H1 (cell line): ENCODE measurements at regions not wholly inside any gene's neighbourhood (a gene's known extent, or its start where the extent isn't known, plus 50 kb on each side); places are given as distances from the start of the nearest gene placed in this dataset.

Experiments used
- CTCF ChIA-PET: fragments of 300-600 bp; sonication (Branson Sonifier 250); formaldehyde crosslinking; loops from one replicate; lab custom pipeline; 2021; ENCODE audit not compliant: partially characterized antibody; lab: Charles Lee
- POLR2A ChIA-PET: fragments of 300-600 bp; sonication (Branson Sonifier 250); formaldehyde crosslinking; loops from one replicate; lab custom pipeline; 2021; ENCODE audit warnings: inconsistent platforms; ENCODE audit not compliant: partially characterized antibody; lab: Charles Lee
- DNase-seq, 2 experiments: peaks; one replicate each; pipeline versions ENCODE4 v3.0.0 to v3.0.0-alpha.2; 2010 to 2022; ENCODE audit warnings: low spot score in 2 of 2, low read depth in 1 of 2, mixed read lengths in 1 of 2
- FAIRE-seq: peaks from 2 replicates; lab custom pipeline; 2011; peaks lifted over from hg19 to GRCh38; lab: Jason Lieb, UNC
- H2AFZ ChIP-seq: 2 replicates; pipeline ENCODE4 v1.8.1; 2012; ENCODE audit warnings: low read length, inconsistent platforms
- H2AK5ac ChIP-seq: 2 replicates; pipeline ENCODE4 v1.6.1; 2013; ENCODE audit warnings: low read depth, low read length
- H2BK120ac ChIP-seq: replicated peaks from 2 replicates; pipeline ENCODE3; 2013; ENCODE audit warnings: low read depth, low read length, inconsistent platforms
- H2BK12ac ChIP-seq: 2 replicates; pipeline ENCODE4 v1.6.1; 2013; ENCODE audit warnings: low read depth, low read length
- H2BK15ac ChIP-seq: 2 replicates; pipeline ENCODE4 v1.6.1; 2013; ENCODE audit warnings: low read length
- H2BK20ac ChIP-seq: 2 replicates; pipeline ENCODE4 v1.6.1; 2013; ENCODE audit warnings: low read length
- H2BK5ac ChIP-seq: 2 replicates; pipeline ENCODE4 v1.6.1; 2013; ENCODE audit warnings: low read depth, low read length
- H3K14ac ChIP-seq: 2 replicates; pipeline ENCODE4 v1.6.1; 2013; ENCODE audit warnings: inconsistent platforms; ENCODE audit not compliant: insufficient read length
- H3K18ac ChIP-seq: 2 replicates; pipeline ENCODE4 v1.6.1; 2013; ENCODE audit warnings: low read length; ENCODE audit errors: extremely low read depth
- H3K23ac ChIP-seq: 2 replicates; pipeline ENCODE4 v1.6.1; 2013; ENCODE audit warnings: inconsistent platforms; ENCODE audit not compliant: insufficient read length
- H3K23me2 ChIP-seq: 2 replicates; pipeline ENCODE4 v1.6.1; 2013; ENCODE audit warnings: low read depth, low read length
- H3K27ac ChIP-seq: 2 replicates; pipeline ENCODE4 v1.6.1; 2011; ENCODE audit warnings: low read depth, low read length, inconsistent platforms
- H3K27me3 ChIP-seq, 4 experiments: replicated peaks in 1 of 4; 1 replicate in 1 of 4; 2 replicates in 3 of 4; pipeline versions ENCODE4 v1.6.1 to v1.8.1; 2011 to 2013; ENCODE audit warnings: low read length in 3 of 4, mild to moderate bottlenecking in 3 of 4, inconsistent platforms in 2 of 4, mixed read lengths in 2 of 4, moderate library complexity in 1 of 4; ENCODE audit not compliant: control insufficient read depth in 3 of 4, insufficient read depth in 3 of 4; ENCODE audit errors: extremely low read depth in 1 of 4
- H3K36me3 ChIP-seq, 4 experiments: 2 replicates each; pipeline versions ENCODE4 v1.6.1 to v1.8.1; 2011 to 2013; ENCODE audit warnings: mild to moderate bottlenecking in 4 of 4, low read length in 3 of 4, moderate library complexity in 2 of 4, control low read depth in 1 of 4, inconsistent platforms in 1 of 4; ENCODE audit not compliant: insufficient read depth in 4 of 4, control insufficient read depth in 2 of 4
- H3K4ac ChIP-seq: replicated peaks from 2 replicates; pipeline ENCODE3; 2013; ENCODE audit warnings: low read length, low read depth, mixed read lengths, inconsistent platforms; ENCODE audit not compliant: insufficient read length
- H3K4me1 ChIP-seq, 4 experiments: replicated peaks in 1 of 4; 1 replicate in 1 of 4; 2 replicates in 3 of 4; pipeline versions ENCODE4 v1.6.1 to v1.8.1; 2011 to 2013; ENCODE audit warnings: low read length in 3 of 4, inconsistent platforms in 2 of 4, mixed read lengths in 1 of 4; ENCODE audit not compliant: insufficient read depth in 4 of 4, control insufficient read depth in 3 of 4
- H3K4me2 ChIP-seq, 2 experiments: 2 replicates each; pipeline versions ENCODE4 v1.6.1 to v1.8.1; 2011 to 2013; ENCODE audit warnings: low read depth in 2 of 2, low read length in 2 of 2, control low read depth in 1 of 2, inconsistent platforms in 1 of 2, mild to moderate bottlenecking in 1 of 2; ENCODE audit not compliant: insufficient read depth in 1 of 2
- H3K4me3 ChIP-seq, 4 experiments: fragments of 200-600, 300-600 bp in 1 of 4; sonication (generic), shearing (Covaris generic), sonication (Bioruptor Twin) in 1 of 4; 2 replicates each; pipeline versions ENCODE4 v1.5.1 to v1.8.1; 2011 to 2016; ENCODE audit warnings: low read length in 4 of 4, low read depth in 3 of 4, control low read depth in 2 of 4, inconsistent platforms in 2 of 4, mild to moderate bottlenecking in 2 of 4, mixed read lengths in 1 of 4, moderate library complexity in 1 of 4; ENCODE audit not compliant: insufficient read depth in 2 of 4; ENCODE audit errors: extremely low read depth in 1 of 4
- H3K56ac ChIP-seq: replicated peaks from 2 replicates; pipeline ENCODE3; 2013; ENCODE audit warnings: low read depth, mild to moderate bottlenecking, mixed read lengths, low read length, inconsistent platforms; ENCODE audit not compliant: insufficient read length
- H3K79me1 ChIP-seq: 2 replicates; pipeline ENCODE4 v1.6.1; 2013; ENCODE audit warnings: low read depth, low read length, control low read depth
- H3K79me2 ChIP-seq, 2 experiments: 2 replicates each; pipeline versions ENCODE4 v1.6.1 to v1.8.1; 2012 to 2013; ENCODE audit warnings: low read length in 2 of 2, mild to moderate bottlenecking in 2 of 2, inconsistent platforms in 1 of 2; ENCODE audit not compliant: insufficient read depth in 2 of 2, control insufficient read depth in 1 of 2
- H3K9ac ChIP-seq, 4 experiments: replicated peaks in 1 of 4; 1 replicate in 1 of 4; 2 replicates in 3 of 4; pipeline versions ENCODE4 v1.6.1 to v1.8.1; 2011 to 2013; ENCODE audit warnings: low read depth in 3 of 4, low read length in 3 of 4, control low read depth in 2 of 4, mild to moderate bottlenecking in 2 of 4, moderate library complexity in 2 of 4, inconsistent platforms in 1 of 4; ENCODE audit errors: extremely low read depth in 1 of 4
- H3K9me3 ChIP-seq, 2 experiments: 2 replicates each; pipeline versions ENCODE4 v1.6.1 to v1.8.1; 2012 to 2013; ENCODE audit warnings: mild to moderate bottlenecking in 2 of 2, moderate library complexity in 2 of 2, control low read depth in 1 of 2, inconsistent platforms in 1 of 2, low read depth in 1 of 2, low read length in 1 of 2, mixed read lengths in 1 of 2; ENCODE audit not compliant: insufficient read depth in 2 of 2
- H4K20me1 ChIP-seq, 2 experiments: replicated peaks in 1 of 2; 2 replicates each; pipeline versions ENCODE3 to v1.8.1; 2011 to 2013; ENCODE audit warnings: inconsistent platforms in 2 of 2, low read length in 2 of 2, mild to moderate bottlenecking in 1 of 2; ENCODE audit not compliant: insufficient read depth in 2 of 2, control insufficient read depth in 1 of 2
- H4K5ac ChIP-seq: 2 replicates; pipeline ENCODE4 v1.6.1; 2013; ENCODE audit warnings: low read length, low read depth, mixed read lengths, inconsistent platforms; ENCODE audit not compliant: insufficient read length
- H4K8ac ChIP-seq: 2 replicates; pipeline ENCODE4 v1.8.0; 2013; ENCODE audit warnings: mild to moderate bottlenecking, moderate library complexity, low read length, inconsistent platforms; ENCODE audit not compliant: insufficient read depth; ENCODE audit errors: extremely low read depth
- H4K91ac ChIP-seq: replicated peaks from 2 replicates; pipeline ENCODE3; 2013; ENCODE audit warnings: low read length, mixed read lengths, inconsistent platforms; ENCODE audit not compliant: insufficient read length
- CBX8 ChIP-seq: fragments of 300-800, 300-1000 bp; sonication (generic); IDR thresholded peaks from 2 replicates; pipeline ENCODE4 v1.7.1; 2016; ENCODE audit warnings: low read depth, low read length, borderline replicate concordance
- CTBP2 ChIP-seq: IDR thresholded peaks from 2 replicates; pipeline ENCODE4 v1.7.0; 2011; ENCODE audit warnings: borderline replicate concordance, mild to moderate bottlenecking, moderate library complexity, mixed read lengths, low read length; ENCODE audit not compliant: insufficient read depth, insufficient read length
- GABPA ChIP-seq: IDR thresholded peaks from 2 replicates; pipeline ENCODE4 v1.6.1; 2011; ENCODE audit warnings: mild to moderate bottlenecking, low read length, moderate library complexity, borderline replicate concordance; ENCODE audit not compliant: insufficient read depth
- HDAC2 ChIP-seq, 2 experiments: fragments of 300-600 bp in 1 of 2; sonication (generic) in 1 of 2; IDR thresholded peaks; 2 replicates each; pipeline ENCODE4 v1.6.1; 2011 to 2012; ENCODE audit warnings: low read depth in 2 of 2, low read length in 2 of 2, mild to moderate bottlenecking in 2 of 2, moderate library complexity in 2 of 2, borderline replicate concordance in 1 of 2, inconsistent platforms in 1 of 2
- KDM5A ChIP-seq: fragments of 200-600 bp; IDR thresholded peaks from 2 replicates; pipeline ENCODE4 v1.7.1; 2012; ENCODE audit warnings: mild to moderate bottlenecking, low read length, inconsistent platforms, mixed read lengths
- TCF12 ChIP-seq: IDR thresholded peaks from 2 replicates; pipeline ENCODE4 v1.6.1; 2011; ENCODE audit warnings: low read depth, mild to moderate bottlenecking, low read length
- WGBS, 2 experiments: shearing (Covaris generic) in 1 of 2; methylation state at CpG; one replicate each; pipeline versions ENCODE4 v1.1.6 to v1.1.7; 2013 to 2015; ENCODE audit warnings: low lambda C conversion rate in 2 of 2, mixed read lengths in 2 of 2, inconsistent platforms in 1 of 2, low coverage in 1 of 2, missing lambda C conversion rate in 1 of 2; ENCODE audit not compliant: insufficient replicate concordance in 2 of 2, insufficient coverage in 1 of 2, insufficient read length in 1 of 2; ENCODE audit errors: extremely low coverage in 1 of 2, missing lambda C conversion rate in 1 of 2; 5-methylcytosine and 5-hydroxymethylcytosine counted together

DNA sequence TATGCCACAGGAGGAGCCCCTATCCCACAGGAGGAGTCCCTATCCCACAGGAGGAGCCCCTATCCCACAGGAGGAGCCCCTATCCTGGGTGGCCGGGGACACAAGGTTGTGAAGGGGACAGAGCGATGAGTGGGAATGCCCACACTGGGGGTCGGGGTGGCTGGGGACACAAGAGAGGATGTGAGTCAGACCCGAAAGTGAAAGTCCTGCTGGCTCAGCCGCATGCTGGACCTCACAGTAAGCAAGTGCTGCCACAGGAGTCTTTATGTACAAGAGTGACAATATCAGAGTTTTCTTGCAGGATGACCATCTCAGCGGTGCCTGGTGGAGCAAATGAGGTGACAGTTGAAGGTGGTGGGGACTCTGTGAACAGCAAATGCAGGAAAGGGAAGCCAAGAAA lies 93.7 kb downstream of the PSMB1 start:
- Histone ChIP-seq H3K27me3 (no peaks in the 10 kb centered on the region), H3K4me3 (no peak overlapping the region), H2BK120ac (no peak overlapping the region), H4K8ac (no peak overlapping the region; the same call in 1 of the 2 replicates), H3K79me2 (no peaks in the 10 kb centered on the region), H2BK12ac (no peak overlapping the region), H3K4me2 (no peak overlapping the region), H2BK5ac (no peak overlapping the region), H3K23me2 (no peaks in the 10 kb centered on the region), H3K36me3 (no peaks in the 10 kb centered on the region), H2BK15ac (no peak overlapping the region), H3K27ac (no peak overlapping the region), H3K4me1 (no peaks in the 10 kb centered on the region), H3K4ac (no peak overlapping the region), H2AFZ (no peak overlapping the region), H3K23ac (no peak overlapping the region), H4K5ac (no peak overlapping the region), H3K56ac (no peak overlapping the region), H2AK5ac (no peak overlapping the region), H3K79me1 (no peaks in the 10 kb centered on the region), H4K20me1 (no peaks in the 10 kb centered on the region), H3K9me3 (no peaks in the 10 kb centered on the region), H3K18ac (no peak overlapping the region), H3K9ac (no peak overlapping the region), H3K14ac (no peak overlapping the region), H4K91ac (no peak overlapping the region), H2BK20ac (no peak overlapping the region)
- DNase-seq (no peak), FAIRE-seq (no peak)
- no peak for TF ChIP-seq GABPA
- TF ChIP-seq CBX8: no peak
- TF ChIP-seq CTBP2: no peak
- no peak for TF ChIP-seq KDM5A
- no peak for TF ChIP-seq TCF12
- TF ChIP-seq HDAC2 (IDR thresholded peaks at IDR 0.05; ENCODE audit: borderline replicate concordance in 1 of 2, low read depth in 2 of 2, low read length in 2 of 2): no peak
- ChIA-PET POLR2A (no interaction called here), CTCF (no interaction called here)
- 87% methylated on average over 6 of the region's 6 CpGs; no CpG with 5 or more reads in 1 of the 2 experiments for WGBS, 2 experiments
